ENCODE measurements at regions not wholly inside any gene's neighbourhood (a gene's known extent, or its start where the extent isn't known, plus 50 kb on each side); places are given as distances from the start of the nearest gene placed in this dataset.

GRCh38 chr5:105952875-105953274, 1717.9 kb downstream of the EFNA5 start:
- intact Hi-C loops (cut with DNase I, micrococcal nuclease) = no loop called here
- Mint-ChIP-seq H3K36me3 (ENCODE audit: low read depth) (no peaks in the 10 kb centered on the region), H3K4me3 (no peak overlapping the region), H3K27ac (no peak overlapping the region), H3K27me3 (no peaks in the 10 kb centered on the region), H3K9me3 (ENCODE audit: low read depth) (peaks cover 7% of the 10 kb centered on the region), H3K4me1 (no peaks in the 10 kb centered on the region)
- ATAC-seq (no peak), DNase-seq (no peak)
- CTCF ChIA-PET = no interaction called here
- POLR2A ChIA-PET = no interaction called here

GRCh38 chr5:105947461-105947860, 1723.3 kb downstream of the EFNA5 start:
- ChIA-PET POLR2A (interaction anchor here (0.6 kb wide), 1 partner anchor 1502 kb away, joined by 3 read pairs; no protein-coding TSS in a partner anchor), CTCF (interaction anchor here (0.6 kb wide), 1 partner anchor 792 kb away, joined by 3 read pairs; no protein-coding TSS in a partner anchor)
- H3K4me1 Mint-ChIP-seq = no peaks in the 10 kb centered on the region

GRCh38 chr5:105945203-105945972, 1725.3 kb downstream of the EFNA5 start:
- POLR2A ChIA-PET = no interaction called here
- no peak for ATAC-seq

More at GRCh38 chr5:105947461-105947860, 1723.3 kb downstream of the EFNA5 start:
- intact Hi-C loops (cut with DNase I, micrococcal nuclease) = no loop called here
- Mint-ChIP-seq H3K36me3 (ENCODE audit: low read depth) (no peaks in the 10 kb centered on the region), H3K9me3 (ENCODE audit: low read depth) (peaks cover 15% of the 10 kb centered on the region), H3K27ac (no peak overlapping the region), H3K4me3 (no peak overlapping the region), H3K27me3 (no peaks in the 10 kb centered on the region)
- DNase-seq = no peak
- ATAC-seq = no peak

GRCh38 chr5:105940181-105940580, 1730.6 kb downstream of the EFNA5 start:
- CTCF ChIA-PET = no interaction called here
- no peak overlapping the region for H3K4me3 Mint-ChIP-seq
- POLR2A ChIA-PET = no interaction called here
- H3K9me3 Mint-ChIP-seq (ENCODE audit: low read depth) = peaks cover 18% of the 10 kb centered on the region
- no peak overlapping the region for H3K27ac Mint-ChIP-seq
- H3K36me3 Mint-ChIP-seq (ENCODE audit: low read depth) = no peaks in the 10 kb centered on the region
- H3K27me3 Mint-ChIP-seq = no peaks in the 10 kb centered on the region
- no peak for ATAC-seq
- intact Hi-C loops (cut with DNase I, micrococcal nuclease) = no loop called here
- H3K4me1 Mint-ChIP-seq = no peaks in the 10 kb centered on the region
- DNase-seq = no peak

More at GRCh38 chr5:105945203-105945972, 1725.3 kb downstream of the EFNA5 start:
- no peak overlapping the region for H3K27ac Mint-ChIP-seq
- peaks cover 15% of the 10 kb centered on the region for H3K9me3 Mint-ChIP-seq (ENCODE audit: low read depth)
- CTCF ChIA-PET = no interaction called here
- H3K36me3 Mint-ChIP-seq (ENCODE audit: low read depth) = no peaks in the 10 kb centered on the region
- H3K4me3 Mint-ChIP-seq = no peak overlapping the region
- intact Hi-C loops (cut with DNase I, micrococcal nuclease) = no loop called here
- H3K27me3 Mint-ChIP-seq = no peaks in the 10 kb centered on the region
- H3K4me1 Mint-ChIP-seq = no peaks in the 10 kb centered on the region
- no peak for DNase-seq

GRCh38 chr5:105934171-105934570, 1736.6 kb downstream of the EFNA5 start:
- DNase-seq (no peak), ATAC-seq (no peak)
- Mint-ChIP-seq H3K4me3 (no peak overlapping the region), H3K9me3 (ENCODE audit: low read depth) (peaks cover 18% of the 10 kb centered on the region), H3K27me3 (no peaks in the 10 kb centered on the region), H3K27ac (no peak overlapping the region), H3K4me1 (no peaks in the 10 kb centered on the region), H3K36me3 (ENCODE audit: low read depth) (no peaks in the 10 kb centered on the region)
- CTCF ChIA-PET = no interaction called here
- POLR2A ChIA-PET = no interaction called here
- intact Hi-C loops (cut with DNase I, micrococcal nuclease) = no loop called here

GRCh38 chr5:105931881-105932421, 1738.8 kb downstream of the EFNA5 start:
- intact Hi-C loops (cut with DNase I, micrococcal nuclease) = no loop called here
- POLR2A ChIA-PET = no interaction called here
- Mint-ChIP-seq H3K4me1 (no peaks in the 10 kb centered on the region), H3K27me3 (no peaks in the 10 kb centered on the region), H3K4me3 (no peak overlapping the region), H3K9me3 (ENCODE audit: low read depth) (peaks cover 16% of the 10 kb centered on the region), H3K27ac (no peak overlapping the region), H3K36me3 (ENCODE audit: low read depth) (no peaks in the 10 kb centered on the region)
- ATAC-seq (no peak), DNase-seq (no peak)
- CTCF ChIA-PET = no interaction called here

GRCh38 chr5:105929858-105930257, 1740.9 kb downstream of the EFNA5 start:
- ChIA-PET POLR2A (no interaction called here), CTCF (no interaction called here)
- no peak overlapping the region for H3K4me3 Mint-ChIP-seq

GRCh38 chr5:105924366-105924765, 1746.4 kb downstream of the EFNA5 start:
- CTCF ChIA-PET = no interaction called here

More at GRCh38 chr5:105929858-105930257, 1740.9 kb downstream of the EFNA5 start:
- Mint-ChIP-seq H3K9me3 (ENCODE audit: low read depth) (peaks cover 13% of the 10 kb centered on the region), H3K4me1 (no peaks in the 10 kb centered on the region), H3K36me3 (ENCODE audit: low read depth) (no peaks in the 10 kb centered on the region), H3K27me3 (no peaks in the 10 kb centered on the region), H3K27ac (no peak overlapping the region)
- intact Hi-C loops (cut with DNase I, micrococcal nuclease) = no loop called here
- DNase-seq (no peak), ATAC-seq (no peak)

GRCh38 chr5:105922574-105922973, 1748.2 kb downstream of the EFNA5 start:
- Mint-ChIP-seq H3K4me1 (no peaks in the 10 kb centered on the region), H3K4me3 (no peak overlapping the region), H3K27ac (no peak overlapping the region), H3K27me3 (no peaks in the 10 kb centered on the region), H3K9me3 (ENCODE audit: low read depth) (peaks cover 9% of the 10 kb centered on the region), H3K36me3 (ENCODE audit: low read depth) (no peaks in the 10 kb centered on the region)
- no peak for DNase-seq
- intact Hi-C loops (cut with DNase I, micrococcal nuclease) = no loop called here
- ChIA-PET POLR2A (no interaction called here), CTCF (interaction anchor here (0.7 kb wide), 1 partner anchor 12 kb away, joined by 3 read pairs; no protein-coding TSS in a partner anchor)
- no peak for ATAC-seq

More at GRCh38 chr5:105924366-105924765, 1746.4 kb downstream of the EFNA5 start:
- Mint-ChIP-seq H3K27ac (no peak overlapping the region), H3K4me1 (no peaks in the 10 kb centered on the region), H3K9me3 (ENCODE audit: low read depth) (peaks cover 10% of the 10 kb centered on the region), H3K4me3 (no peak overlapping the region), H3K36me3 (ENCODE audit: low read depth) (no peaks in the 10 kb centered on the region), H3K27me3 (no peaks in the 10 kb centered on the region)
- ATAC-seq (no peak), DNase-seq (no peak)
- intact Hi-C loops (cut with DNase I, micrococcal nuclease) = no loop called here
- POLR2A ChIA-PET = no interaction called here

GRCh38 chr5:105922080-105922479, 1748.7 kb downstream of the EFNA5 start:
- intact Hi-C loops (cut with DNase I, micrococcal nuclease) = no loop called here
- Mint-ChIP-seq H3K27ac (no peak overlapping the region), H3K9me3 (ENCODE audit: low read depth) (peaks cover 9% of the 10 kb centered on the region), H3K4me3 (no peak overlapping the region), H3K4me1 (no peaks in the 10 kb centered on the region), H3K36me3 (ENCODE audit: low read depth) (no peaks in the 10 kb centered on the region), H3K27me3 (no peaks in the 10 kb centered on the region)
- no peak for ATAC-seq
- POLR2A ChIA-PET = no interaction called here
- DNase-seq = no peak
- CTCF ChIA-PET = no interaction called here

- Mint-ChIP-seq H3K27me3 (no peaks in the 10 kb centered on the region), H3K4me1 (no peaks in the 10 kb centered on the region), H3K4me3 (no peak overlapping the region)
These were observed 1753.5 kb downstream of the EFNA5 start for GRCh38 chr5:105917189-105917588.

GRCh38 chr5:105907016-105907415, 1763.7 kb downstream of the EFNA5 start:
- ATAC-seq = no peak
- POLR2A ChIA-PET = no interaction called here
- CTCF ChIA-PET = no interaction called here
- Mint-ChIP-seq H3K27me3 (no peaks in the 10 kb centered on the region), H3K27ac (no peak overlapping the region), H3K4me1 (no peaks in the 10 kb centered on the region), H3K4me3 (no peak overlapping the region), H3K9me3 (ENCODE audit: low read depth) (peaks cover 1% of the 10 kb centered on the region), H3K36me3 (ENCODE audit: low read depth) (no peaks in the 10 kb centered on the region)
- intact Hi-C loops (cut with DNase I, micrococcal nuclease) = no loop called here
- DNase-seq = no peak

More at GRCh38 chr5:105917189-105917588, 1753.5 kb downstream of the EFNA5 start:
- no peak for DNase-seq
- POLR2A ChIA-PET = no interaction called here
- H3K9me3 Mint-ChIP-seq (ENCODE audit: low read depth) = peaks cover 9% of the 10 kb centered on the region
- intact Hi-C loops (cut with DNase I, micrococcal nuclease) = no loop called here
- no peak overlapping the region for H3K27ac Mint-ChIP-seq
- CTCF ChIA-PET = no interaction called here
- ATAC-seq = no peak
- no peaks in the 10 kb centered on the region for H3K36me3 Mint-ChIP-seq (ENCODE audit: low read depth)
